ENCODE measurements at regions not wholly inside any gene's neighbourhood (a gene's known extent, or its start where the extent isn't known, plus 50 kb on each side); places are given as distances from the start of the nearest gene placed in this dataset.

DNA sequence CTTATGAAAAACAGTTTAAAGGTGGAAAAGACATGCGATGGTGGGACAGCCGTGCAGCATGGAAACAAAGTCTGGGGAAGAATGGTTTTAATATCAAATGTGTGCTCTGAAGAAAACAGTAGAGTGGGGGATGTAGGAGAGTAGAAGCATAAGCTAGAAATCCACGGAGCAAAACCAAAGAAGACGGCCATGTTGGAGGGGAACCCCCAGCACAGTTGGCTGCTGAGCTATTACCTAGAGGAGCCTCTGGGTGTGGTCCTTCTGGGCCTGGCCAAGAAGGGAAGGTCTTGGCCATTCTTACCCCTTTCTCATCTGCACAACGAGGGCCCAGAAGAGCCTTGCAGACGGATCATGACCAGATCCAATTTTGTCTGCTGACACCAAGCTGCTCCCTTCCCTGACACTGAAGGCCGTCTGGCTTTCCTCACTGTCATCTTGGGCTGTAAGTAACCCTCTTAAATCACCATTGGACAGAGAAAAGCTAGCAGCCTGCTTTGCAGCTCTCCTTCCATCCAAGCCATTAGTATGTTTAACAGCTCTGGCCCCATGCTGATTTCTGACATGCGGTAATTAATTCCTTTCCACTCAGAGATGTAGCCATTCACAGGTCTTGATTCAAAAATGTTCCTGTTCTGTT, 189.5 kb downstream of the SEC61B start:
- no peaks in the 10 kb centered on the region for H3K9me3 ChIP-seq (ENCODE audit: control insufficient read depth, insufficient read depth, low read length)
- H3K27ac ChIP-seq (ENCODE audit: low read depth, low read length), result no peak overlapping the region
- TF ChIP-seq, protein P1, sequence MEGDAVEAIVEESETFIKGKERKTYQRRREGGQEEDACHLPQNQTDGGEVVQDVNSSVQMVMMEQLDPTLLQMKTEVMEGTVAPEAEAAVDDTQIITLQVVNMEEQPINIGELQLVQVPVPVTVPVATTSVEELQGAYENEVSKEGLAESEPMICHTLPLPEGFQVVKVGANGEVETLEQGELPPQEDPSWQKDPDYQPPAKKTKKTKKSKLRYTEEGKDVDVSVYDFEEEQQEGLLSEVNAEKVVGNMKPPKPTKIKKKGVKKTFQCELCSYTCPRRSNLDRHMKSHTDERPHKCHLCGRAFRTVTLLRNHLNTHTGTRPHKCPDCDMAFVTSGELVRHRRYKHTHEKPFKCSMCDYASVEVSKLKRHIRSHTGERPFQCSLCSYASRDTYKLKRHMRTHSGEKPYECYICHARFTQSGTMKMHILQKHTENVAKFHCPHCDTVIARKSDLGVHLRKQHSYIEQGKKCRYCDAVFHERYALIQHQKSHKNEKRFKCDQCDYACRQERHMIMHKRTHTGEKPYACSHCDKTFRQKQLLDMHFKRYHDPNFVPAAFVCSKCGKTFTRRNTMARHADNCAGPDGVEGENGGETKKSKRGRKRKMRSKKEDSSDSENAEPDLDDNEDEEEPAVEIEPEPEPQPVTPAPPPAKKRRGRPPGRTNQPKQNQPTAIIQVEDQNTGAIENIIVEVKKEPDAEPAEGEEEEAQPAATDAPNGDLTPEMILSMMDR (IDR thresholded peaks at IDR 0.05; ENCODE audit: low read depth, low read length), result no peak
- H3K4me3 ChIP-seq (ENCODE audit: low read depth, low read length), result no peak overlapping the region
- H3K27me3 ChIP-seq (ENCODE audit: control insufficient read depth, insufficient read depth, low read length), result no peaks in the 10 kb centered on the region
- ChIA-PET POLR2A (no interaction called here), CTCF (no interaction called here)
- DNase-seq (ENCODE audit: low read depth, low spot score), result no peak

DNA sequence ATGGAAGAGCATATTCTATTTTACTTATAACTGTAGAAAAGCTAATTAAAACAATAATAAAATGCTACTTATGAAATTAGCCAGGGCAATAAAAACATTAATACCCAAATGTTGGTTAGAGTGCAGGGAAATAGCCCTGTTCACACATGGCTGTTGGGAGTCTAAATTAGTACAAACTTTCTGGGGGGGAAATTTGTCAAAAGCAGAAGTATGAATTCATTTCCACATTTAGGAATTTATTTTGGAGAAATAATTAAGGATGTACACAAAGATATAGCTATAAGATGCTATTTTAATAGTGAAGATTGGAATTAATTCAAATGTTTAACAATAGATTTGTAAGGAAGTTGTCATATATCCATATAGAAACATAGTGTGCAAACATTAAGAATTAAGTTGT, 190.5 kb downstream of the SEC61B start:
- Histone ChIP-seq H3K9me3 (ENCODE audit: control insufficient read depth, insufficient read depth, low read length) (no peaks in the 10 kb centered on the region), H3K27me3 (ENCODE audit: control insufficient read depth, insufficient read depth, low read length) (no peaks in the 10 kb centered on the region), H3K4me3 (ENCODE audit: low read depth, low read length) (no peak overlapping the region), H3K27ac (ENCODE audit: low read depth, low read length) (no peak overlapping the region)
- ChIA-PET POLR2A (no interaction called here), CTCF (no interaction called here)
- TF ChIP-seq, protein P1 (IDR thresholded peaks at IDR 0.05; ENCODE audit: low read depth, low read length), result no peak
- no peak for DNase-seq (ENCODE audit: low read depth, low spot score)

DNA sequence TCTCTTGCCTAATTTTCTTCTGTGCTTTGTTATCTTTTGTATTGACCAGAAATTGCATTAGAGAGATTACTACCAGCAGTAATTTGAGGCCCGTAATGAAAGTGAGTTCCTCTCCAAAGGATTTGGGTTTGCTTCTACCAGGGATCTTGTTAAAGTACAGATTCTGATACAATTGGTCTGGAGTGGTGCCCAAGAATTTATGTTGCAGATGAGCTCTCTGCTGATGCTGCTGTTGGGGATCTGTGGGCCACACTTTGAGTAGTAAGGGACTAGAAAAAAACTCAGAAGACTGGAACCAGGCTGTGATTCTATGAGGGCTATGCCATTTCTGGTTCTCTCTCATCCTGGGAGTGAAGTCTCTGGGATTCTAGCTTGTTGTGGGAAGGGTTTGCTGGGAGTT, 192.2 kb downstream of the SEC61B start:
- ChIA-PET POLR2A (no interaction called here), CTCF (interaction anchor here (0.6 kb wide), 1 partner anchor 94 kb away, joined by 3 read pairs; no protein-coding TSS in a partner anchor)
- Histone ChIP-seq H3K9me3 (ENCODE audit: control insufficient read depth, insufficient read depth, low read length) (no peaks in the 10 kb centered on the region), H3K27me3 (ENCODE audit: control insufficient read depth, insufficient read depth, low read length) (no peaks in the 10 kb centered on the region), H3K4me3 (ENCODE audit: low read depth, low read length) (no peak overlapping the region), H3K27ac (ENCODE audit: low read depth, low read length) (no peak overlapping the region)
- TF ChIP-seq, protein P1 (IDR thresholded peaks at IDR 0.05; ENCODE audit: low read depth, low read length), result no peak
- no peak for DNase-seq (ENCODE audit: low read depth, low spot score)

DNA sequence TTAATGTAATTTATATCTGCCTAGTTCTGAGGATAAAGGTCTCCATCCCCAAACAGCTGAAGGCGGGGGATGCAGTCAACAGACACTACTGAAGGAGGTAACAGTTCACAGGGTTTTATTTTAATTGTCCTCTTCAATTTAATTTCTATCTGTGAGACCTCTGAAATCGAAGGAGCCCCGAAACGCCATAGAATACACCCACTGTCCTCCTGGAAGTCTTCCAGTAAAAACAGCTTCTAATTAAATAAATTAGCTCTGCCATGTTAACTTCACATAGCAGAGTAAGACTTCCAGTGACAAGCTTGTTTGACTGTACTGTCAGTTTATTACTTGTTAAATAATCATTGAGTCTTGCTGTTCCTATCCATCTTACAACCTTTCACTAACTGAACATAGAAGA, 193.5 kb downstream of the SEC61B start:
- Histone ChIP-seq H3K9me3 (ENCODE audit: control insufficient read depth, insufficient read depth, low read length) (no peaks in the 10 kb centered on the region), H3K4me3 (ENCODE audit: low read depth, low read length) (no peak overlapping the region), H3K27me3 (ENCODE audit: control insufficient read depth, insufficient read depth, low read length) (no peaks in the 10 kb centered on the region), H3K27ac (ENCODE audit: low read depth, low read length) (no peak overlapping the region)
- DNase-seq (ENCODE audit: low read depth, low spot score), result no peak
- ChIA-PET POLR2A (no interaction called here), CTCF (no interaction called here)
- TF ChIP-seq, protein P1 (IDR thresholded peaks at IDR 0.05; ENCODE audit: low read depth, low read length), result no peak

DNA sequence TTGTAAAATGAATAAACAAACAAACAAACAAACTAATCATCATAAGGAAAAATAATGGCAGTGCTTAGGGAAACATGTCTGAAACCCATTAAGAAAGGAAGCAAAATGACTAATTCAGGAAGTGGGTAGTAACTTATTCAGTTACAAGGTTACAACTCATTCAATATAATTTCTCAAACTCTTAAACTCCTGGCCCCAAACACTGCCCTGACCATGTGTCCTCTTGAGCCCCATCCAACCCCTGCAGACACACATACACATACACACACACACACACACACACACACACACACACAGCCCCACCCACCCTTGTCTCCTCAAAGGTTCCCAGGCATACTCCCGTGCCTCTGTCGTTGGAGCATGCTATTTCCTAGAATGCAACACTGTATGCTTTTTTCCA, 193.9 kb downstream of the SEC61B start:
- H3K9me3 ChIP-seq (ENCODE audit: control insufficient read depth, insufficient read depth, low read length), result no peaks in the 10 kb centered on the region
- TF ChIP-seq, protein P1 (IDR thresholded peaks at IDR 0.05; ENCODE audit: low read depth, low read length), result no peak
- H3K27me3 ChIP-seq (ENCODE audit: control insufficient read depth, insufficient read depth, low read length), result no peaks in the 10 kb centered on the region
- CTCF ChIA-PET, result no interaction called here
- POLR2A ChIA-PET, result no interaction called here
- H3K27ac ChIP-seq (ENCODE audit: low read depth, low read length), result no peak overlapping the region
- DNase-seq (ENCODE audit: low read depth, low spot score), result no peak
- H3K4me3 ChIP-seq (ENCODE audit: low read depth, low read length), result no peak overlapping the region

Measured in AG04450 (cell line).